HEK293 (cell line): ENCODE measurements at regions not wholly inside any gene's neighbourhood (a gene's known extent, or its start where the extent isn't known, plus 50 kb on each side); places are given as distances from the start of the nearest gene placed in this dataset.

Source experiments
- MEIS1 ChIP-seq: sonication (generic); formaldehyde crosslinking; IDR thresholded peaks from 2 replicates; pipeline ENCODE4 v1.8.1; 2022; ENCODE audit warnings: missing genetic modification reagents, mild to moderate bottlenecking, borderline replicate concordance
- PRDM6 ChIP-seq: fragments of 450-650 bp; formaldehyde crosslinking; IDR thresholded peaks from 2 replicates; pipeline ENCODE4 v1.5.1; 2017; ENCODE audit warnings: missing biosample characterization, missing genetic modification characterization
- RBAK ChIP-seq: fragments of 450-650 bp; formaldehyde crosslinking; IDR thresholded peaks from 2 replicates; pipeline ENCODE4 v1.5.1; 2016; ENCODE audit warnings: missing biosample characterization, missing genetic modification characterization
- YY1 ChIP-seq: fragments of 450-650 bp; formaldehyde crosslinking; IDR thresholded peaks from 2 replicates; pipeline ENCODE4 v1.5.1; 2018; ENCODE audit warnings: missing biosample characterization, missing genetic modification characterization
- ZNF133 ChIP-seq: fragments of 450-650 bp; formaldehyde crosslinking; IDR thresholded peaks from 2 replicates; pipeline ENCODE4 v1.5.1; 2016; ENCODE audit warnings: missing biosample characterization, missing genetic modification characterization
- ZNF274 ChIP-seq, 2 experiments: fragments of 200-500 bp in 1 of 2; fragments of 450-650 bp in 1 of 2; sonication (Bioruptor generic) in 1 of 2; formaldehyde crosslinking in 1 of 2; IDR thresholded peaks; 2 replicates each; pipeline versions ENCODE4 v1.5.1 to v1.6.1; 2014 to 2016; ENCODE audit warnings: borderline replicate concordance in 1 of 2, inconsistent platforms in 1 of 2, low read length in 1 of 2, missing biosample characterization in 1 of 2, missing genetic modification characterization in 1 of 2
- ZNF621 ChIP-seq: fragments of 450-650 bp; formaldehyde crosslinking; IDR thresholded peaks from 2 replicates; pipeline ENCODE4 v1.5.1; 2017; ENCODE audit warnings: missing biosample characterization, missing genetic modification characterization
- TF ChIP-seq, protein P1 (sequence below): fragments of 450-650 bp; formaldehyde crosslinking; IDR thresholded peaks from 2 replicates; pipeline ENCODE4 v1.5.1; 2016; ENCODE audit warnings: missing biosample characterization, missing genetic modification characterization
- TF ChIP-seq, protein P2 (sequence below): fragments of 450-650 bp; formaldehyde crosslinking; IDR thresholded peaks from 2 replicates; pipeline ENCODE4 v1.5.1; 2016; ENCODE audit warnings: missing biosample characterization, missing genetic modification characterization
- TF ChIP-seq, protein P3 (sequence below): fragments of 450-650 bp; formaldehyde crosslinking; IDR thresholded peaks from 2 replicates; pipeline ENCODE4 v1.5.1; 2016; ENCODE audit warnings: missing biosample characterization, missing genetic modification characterization

DNA sequence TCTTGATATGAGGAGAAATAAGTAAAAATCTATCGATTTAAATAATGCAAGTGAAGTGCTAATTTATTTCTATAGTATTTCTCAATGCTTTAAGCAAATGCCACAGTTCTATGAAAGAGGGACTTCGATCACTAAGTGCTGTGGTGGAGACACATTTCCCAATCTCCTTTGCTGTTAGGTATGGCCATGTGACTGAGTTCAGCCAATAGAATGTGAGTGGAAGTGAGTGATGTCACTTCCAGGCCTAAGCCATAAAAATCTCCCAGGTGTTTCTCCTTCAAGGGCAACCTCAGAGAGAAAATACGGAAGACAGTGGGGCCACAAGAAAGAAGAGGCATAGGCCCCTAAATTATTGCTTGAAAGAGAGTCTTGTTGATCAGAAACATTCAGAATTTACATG, 100.3 kb upstream of the ANKH start:
- TF ChIP-seq, protein P1, sequence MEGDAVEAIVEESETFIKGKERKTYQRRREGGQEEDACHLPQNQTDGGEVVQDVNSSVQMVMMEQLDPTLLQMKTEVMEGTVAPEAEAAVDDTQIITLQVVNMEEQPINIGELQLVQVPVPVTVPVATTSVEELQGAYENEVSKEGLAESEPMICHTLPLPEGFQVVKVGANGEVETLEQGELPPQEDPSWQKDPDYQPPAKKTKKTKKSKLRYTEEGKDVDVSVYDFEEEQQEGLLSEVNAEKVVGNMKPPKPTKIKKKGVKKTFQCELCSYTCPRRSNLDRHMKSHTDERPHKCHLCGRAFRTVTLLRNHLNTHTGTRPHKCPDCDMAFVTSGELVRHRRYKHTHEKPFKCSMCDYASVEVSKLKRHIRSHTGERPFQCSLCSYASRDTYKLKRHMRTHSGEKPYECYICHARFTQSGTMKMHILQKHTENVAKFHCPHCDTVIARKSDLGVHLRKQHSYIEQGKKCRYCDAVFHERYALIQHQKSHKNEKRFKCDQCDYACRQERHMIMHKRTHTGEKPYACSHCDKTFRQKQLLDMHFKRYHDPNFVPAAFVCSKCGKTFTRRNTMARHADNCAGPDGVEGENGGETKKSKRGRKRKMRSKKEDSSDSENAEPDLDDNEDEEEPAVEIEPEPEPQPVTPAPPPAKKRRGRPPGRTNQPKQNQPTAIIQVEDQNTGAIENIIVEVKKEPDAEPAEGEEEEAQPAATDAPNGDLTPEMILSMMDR (tag by site-specific recombination), result no peak
- TF ChIP-seq MEIS1, result no peak
- no peak for TF ChIP-seq ZNF274 (IDR thresholded peaks at IDR 0.05; ENCODE audit: low read length)
- TF ChIP-seq ZNF274 (tag by site-specific recombination; IDR thresholded peaks at IDR 0.05; ENCODE audit: borderline replicate concordance), result no peak
- TF ChIP-seq, protein P2, sequence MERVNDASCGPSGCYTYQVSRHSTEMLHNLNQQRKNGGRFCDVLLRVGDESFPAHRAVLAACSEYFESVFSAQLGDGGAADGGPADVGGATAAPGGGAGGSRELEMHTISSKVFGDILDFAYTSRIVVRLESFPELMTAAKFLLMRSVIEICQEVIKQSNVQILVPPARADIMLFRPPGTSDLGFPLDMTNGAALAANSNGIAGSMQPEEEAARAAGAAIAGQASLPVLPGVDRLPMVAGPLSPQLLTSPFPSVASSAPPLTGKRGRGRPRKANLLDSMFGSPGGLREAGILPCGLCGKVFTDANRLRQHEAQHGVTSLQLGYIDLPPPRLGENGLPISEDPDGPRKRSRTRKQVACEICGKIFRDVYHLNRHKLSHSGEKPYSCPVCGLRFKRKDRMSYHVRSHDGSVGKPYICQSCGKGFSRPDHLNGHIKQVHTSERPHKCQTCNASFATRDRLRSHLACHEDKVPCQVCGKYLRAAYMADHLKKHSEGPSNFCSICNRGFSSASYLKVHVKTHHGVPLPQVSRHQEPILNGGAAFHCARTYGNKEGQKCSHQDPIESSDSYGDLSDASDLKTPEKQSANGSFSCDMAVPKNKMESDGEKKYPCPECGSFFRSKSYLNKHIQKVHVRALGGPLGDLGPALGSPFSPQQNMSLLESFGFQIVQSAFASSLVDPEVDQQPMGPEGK, result no peak
- no peak for TF ChIP-seq YY1 (tag by site-specific recombination)
- no peak for TF ChIP-seq ZNF621 (tag by site-specific recombination)
- no peak for TF ChIP-seq ZNF133 (tag by site-specific recombination)
- no peak for TF ChIP-seq PRDM6
- TF ChIP-seq RBAK (tag by site-specific recombination), result no peak
- TF ChIP-seq, protein P3, sequence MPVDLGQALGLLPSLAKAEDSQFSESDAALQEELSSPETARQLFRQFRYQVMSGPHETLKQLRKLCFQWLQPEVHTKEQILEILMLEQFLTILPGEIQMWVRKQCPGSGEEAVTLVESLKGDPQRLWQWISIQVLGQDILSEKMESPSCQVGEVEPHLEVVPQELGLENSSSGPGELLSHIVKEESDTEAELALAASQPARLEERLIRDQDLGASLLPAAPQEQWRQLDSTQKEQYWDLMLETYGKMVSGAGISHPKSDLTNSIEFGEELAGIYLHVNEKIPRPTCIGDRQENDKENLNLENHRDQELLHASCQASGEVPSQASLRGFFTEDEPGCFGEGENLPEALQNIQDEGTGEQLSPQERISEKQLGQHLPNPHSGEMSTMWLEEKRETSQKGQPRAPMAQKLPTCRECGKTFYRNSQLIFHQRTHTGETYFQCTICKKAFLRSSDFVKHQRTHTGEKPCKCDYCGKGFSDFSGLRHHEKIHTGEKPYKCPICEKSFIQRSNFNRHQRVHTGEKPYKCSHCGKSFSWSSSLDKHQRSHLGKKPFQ (tag by site-specific recombination), result no peak
